Mesendoderm (in vitro differentiated cells): ENCODE measurements at regions not wholly inside any gene's neighbourhood (a gene's known extent, or its start where the extent isn't known, plus 50 kb on each side); places are given as distances from the start of the nearest gene placed in this dataset.

Source experiments
- DNase-seq: peaks from one replicate; pipeline ENCODE4 v3.0.0; 2013
- H2AK5ac ChIP-seq: 2 replicates; pipeline ENCODE4 v1.6.1; 2013; ENCODE audit warnings: low read length, inconsistent platforms
- H2BK120ac ChIP-seq: 2 replicates; pipeline ENCODE4 v1.6.1; 2013; ENCODE audit warnings: low read depth, mild to moderate bottlenecking, low read length, moderate library complexity, mixed read lengths
- H2BK15ac ChIP-seq: replicated peaks from 2 replicates; pipeline ENCODE4 v1.6.1; 2013; ENCODE audit warnings: low read depth, mild to moderate bottlenecking, moderate library complexity
- H2BK5ac ChIP-seq: 2 replicates; pipeline ENCODE4 v1.6.1; 2013; ENCODE audit warnings: low read length, inconsistent platforms
- H3K18ac ChIP-seq: 2 replicates; pipeline ENCODE4 v1.6.1; 2013; ENCODE audit warnings: mild to moderate bottlenecking, low read length, mixed read lengths
- H3K23ac ChIP-seq: one replicate; pipeline ENCODE4 v1.6.1; 2013; ENCODE audit warnings: low read length
- H3K27ac ChIP-seq: 2 replicates; pipeline ENCODE4 v1.5.1; 2013; ENCODE audit warnings: low read depth, mild to moderate bottlenecking, inconsistent platforms, low read length, moderate library complexity
- H3K27me3 ChIP-seq: 2 replicates; pipeline ENCODE4 v1.6.1; 2013; ENCODE audit warnings: low read length, control low read depth, mild to moderate bottlenecking, inconsistent platforms; ENCODE audit not compliant: insufficient read depth, poor library complexity
- H3K36me3 ChIP-seq: 2 replicates; pipeline ENCODE4 v1.6.1; 2013; ENCODE audit warnings: low read length, inconsistent platforms; ENCODE audit not compliant: control insufficient read depth, insufficient read depth
- H3K4ac ChIP-seq: one replicate; pipeline ENCODE4 v1.6.1; 2013; ENCODE audit warnings: low read depth, mild to moderate bottlenecking, low read length, moderate library complexity
- H3K4me1 ChIP-seq: 2 replicates; pipeline ENCODE4 v1.6.1; 2013; ENCODE audit warnings: low read depth, low read length, inconsistent platforms; ENCODE audit not compliant: control insufficient read depth
- H3K4me2 ChIP-seq: 2 replicates; pipeline ENCODE4 v1.6.1; 2013; ENCODE audit warnings: low read length
- H3K4me3 ChIP-seq: 2 replicates; pipeline ENCODE4 v1.5.1; 2013; ENCODE audit warnings: mild to moderate bottlenecking, low read length
- H3K56ac ChIP-seq: one replicate; pipeline ENCODE4 v1.6.1; 2013; ENCODE audit warnings: low read length
- H3K79me1 ChIP-seq: 2 replicates; pipeline ENCODE4 v1.6.1; 2013; ENCODE audit warnings: low read length, inconsistent platforms
- H3K79me2 ChIP-seq: 2 replicates; pipeline ENCODE4 v1.6.1; 2013; ENCODE audit warnings: mild to moderate bottlenecking, low read length; ENCODE audit not compliant: control insufficient read depth, insufficient read depth
- H3K9ac ChIP-seq: 2 replicates; pipeline ENCODE4 v1.6.1; 2013; ENCODE audit warnings: low read length, inconsistent platforms
- H4K5ac ChIP-seq: one replicate; pipeline ENCODE4 v1.6.1; 2013; ENCODE audit warnings: low read length
- H4K8ac ChIP-seq: one replicate; pipeline ENCODE4 v1.6.1; 2013; ENCODE audit warnings: low read depth, mild to moderate bottlenecking, control low read depth, low read length, moderate library complexity
- WGBS: extraction: QIAGEN DNeasy Blood & Tissue Kit; methylation state at CpG from one replicate; pipeline ENCODE4 v1.1.7; 2013; ENCODE audit warnings: low lambda C conversion rate, missing lambda C conversion rate; ENCODE audit not compliant: insufficient coverage; ENCODE audit errors: extremely low coverage; 5-methylcytosine and 5-hydroxymethylcytosine counted together

DNA sequence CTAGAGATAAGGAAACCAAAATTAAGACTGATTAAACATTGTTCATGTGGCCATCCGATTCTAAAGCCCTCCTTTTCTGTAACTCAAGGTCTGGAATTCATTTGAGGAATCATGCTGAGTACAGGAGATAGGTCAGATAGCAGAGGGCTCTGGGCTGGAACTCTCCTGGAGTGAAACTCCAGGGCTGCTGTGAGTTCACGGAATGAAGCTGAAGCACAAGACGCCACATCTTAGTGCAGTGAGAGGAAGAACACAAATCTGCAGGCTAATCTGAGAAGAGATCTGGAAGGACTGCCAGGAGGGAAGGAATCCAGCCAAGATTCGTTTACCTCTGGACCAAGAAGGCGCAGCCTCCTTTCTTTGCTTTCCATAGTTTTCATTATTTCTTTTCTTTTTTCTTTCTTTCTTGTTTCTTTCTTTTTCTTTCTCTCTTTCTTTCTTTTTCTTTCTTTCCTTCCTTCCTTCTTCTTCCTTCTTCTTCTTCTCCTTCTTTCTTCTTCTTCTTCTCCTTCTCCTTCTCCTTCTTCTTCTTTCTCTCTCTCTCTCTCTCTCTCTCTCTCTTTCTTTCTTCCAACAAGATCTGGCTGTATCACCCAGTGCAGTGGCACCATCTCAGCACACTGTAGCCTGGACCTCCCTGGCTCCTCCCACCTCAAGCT lies 74.8 kb upstream of the ATP1B1 start:
- Histone ChIP-seq H3K18ac (no peak overlapping the region), H3K4me3 (no peak overlapping the region), H3K23ac (no peak overlapping the region), H3K27ac (no peak overlapping the region), H3K36me3 (no peaks in the 10 kb centered on the region), H3K27me3 (no peaks in the 10 kb centered on the region), H2AK5ac (no peak overlapping the region), H3K4ac (no peak overlapping the region), H2BK120ac (no peak overlapping the region), H3K79me1 (no peaks in the 10 kb centered on the region), H3K4me2 (no peak overlapping the region), H3K79me2 (no peaks in the 10 kb centered on the region), H3K4me1 (no peaks in the 10 kb centered on the region), H3K9ac (no peak overlapping the region), H4K5ac (no peak overlapping the region), H4K8ac (no peak overlapping the region), H2BK5ac (no peak overlapping the region), H3K56ac (no peak overlapping the region), H2BK15ac (no peak overlapping the region)
- WGBS = no CpG with 5 or more reads among the region's 5 CpGs
- peak; percentile 89 for DNase-seq

- Histone ChIP-seq H3K4me3 (no peak overlapping the region), H3K27me3 (no peaks in the 10 kb centered on the region), H3K79me1 (no peaks in the 10 kb centered on the region), H4K5ac (no peak overlapping the region), H2BK15ac (no peak overlapping the region), H3K4ac (no peak overlapping the region), H2AK5ac (no peak overlapping the region), H3K27ac (no peak overlapping the region), H3K18ac (no peak overlapping the region), H2BK120ac (no peak overlapping the region), H3K56ac (no peak overlapping the region), H2BK5ac (no peak overlapping the region), H3K36me3 (no peaks in the 10 kb centered on the region), H3K4me1 (no peaks in the 10 kb centered on the region), H3K23ac (no peak overlapping the region), H4K8ac (no peak overlapping the region), H3K79me2 (no peaks in the 10 kb centered on the region), H3K4me2 (no peak overlapping the region), H3K9ac (no peak overlapping the region)
- no peak for DNase-seq
- no CpG with 5 or more reads among the region's 4 CpGs for WGBS
These were observed 65.1 kb upstream of the ATP1B1 start for GRCh38 chr1:169041366-169041765.

- Histone ChIP-seq H3K56ac (no peak overlapping the region), H3K4me2 (no peak overlapping the region), H2BK15ac (no peak overlapping the region), H3K79me2 (no peaks in the 10 kb centered on the region), H3K27ac (no peak overlapping the region), H4K5ac (no peak overlapping the region), H4K8ac (no peak overlapping the region), H3K9ac (no peak overlapping the region), H3K79me1 (no peaks in the 10 kb centered on the region), H3K4me3 (no peak overlapping the region), H3K4me1 (no peaks in the 10 kb centered on the region), H3K18ac (no peak overlapping the region), H3K27me3 (no peaks in the 10 kb centered on the region), H3K36me3 (no peaks in the 10 kb centered on the region), H3K23ac (no peak overlapping the region), H2BK5ac (no peak overlapping the region), H2AK5ac (no peak overlapping the region), H2BK120ac (no peak overlapping the region), H3K4ac (no peak overlapping the region)
- no peak for DNase-seq
These were observed 64.1 kb upstream of the ATP1B1 start for GRCh38 chr1:169042377-169042776.

DNA sequence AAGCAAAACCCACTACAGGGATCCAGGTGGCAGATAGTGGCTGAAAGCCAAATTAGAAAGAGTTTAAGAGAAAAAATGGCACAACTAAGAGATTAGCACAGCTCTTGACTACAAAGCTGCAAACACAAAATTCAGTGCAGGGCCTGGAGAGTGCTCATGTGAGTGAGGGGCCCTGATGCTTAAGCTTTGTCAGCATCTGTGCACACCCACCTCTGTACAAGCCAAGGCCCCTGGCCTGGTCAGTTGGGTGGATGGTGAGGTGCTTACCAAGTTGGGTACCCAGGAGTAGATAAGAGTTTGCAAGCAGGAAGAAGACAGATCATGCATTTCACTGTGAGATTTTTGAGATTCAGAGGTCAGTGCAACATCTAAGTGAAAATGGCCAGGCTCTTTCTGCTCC lies 62.7 kb upstream of the ATP1B1 start:
- Histone ChIP-seq H2BK5ac (no peak overlapping the region), H2BK15ac (no peak overlapping the region), H3K27ac (no peak overlapping the region), H3K79me2 (no peaks in the 10 kb centered on the region), H3K36me3 (no peaks in the 10 kb centered on the region), H4K5ac (no peak overlapping the region), H3K9ac (no peak overlapping the region), H3K79me1 (no peaks in the 10 kb centered on the region), H3K4me1 (no peaks in the 10 kb centered on the region), H3K56ac (no peak overlapping the region), H4K8ac (no peak overlapping the region), H3K4ac (no peak overlapping the region), H3K4me3 (no peak overlapping the region), H2AK5ac (no peak overlapping the region), H3K23ac (no peak overlapping the region), H3K4me2 (no peak overlapping the region), H2BK120ac (no peak overlapping the region), H3K27me3 (no peaks in the 10 kb centered on the region), H3K18ac (no peak overlapping the region)
- DNase-seq = no peak

GRCh38 chr1:169044296-169044695 lies 62.2 kb upstream of the ATP1B1 start:
- no peak for DNase-seq
- Histone ChIP-seq H3K9ac (no peak overlapping the region), H2BK15ac (no peak overlapping the region), H3K56ac (no peak overlapping the region), H4K8ac (no peak overlapping the region), H3K4me2 (no peak overlapping the region), H4K5ac (no peak overlapping the region), H3K79me2 (no peaks in the 10 kb centered on the region), H3K79me1 (no peaks in the 10 kb centered on the region), H3K4me3 (no peak overlapping the region), H3K4me1 (no peaks in the 10 kb centered on the region), H3K23ac (no peak overlapping the region), H3K4ac (no peak overlapping the region), H2BK5ac (no peak overlapping the region), H3K36me3 (no peaks in the 10 kb centered on the region), H3K27ac (no peak overlapping the region), H3K18ac (no peak overlapping the region), H2BK120ac (no peak overlapping the region), H2AK5ac (no peak overlapping the region), H3K27me3 (no peaks in the 10 kb centered on the region)
- WGBS = no CpG with 5 or more reads among the region's 3 CpGs

DNA sequence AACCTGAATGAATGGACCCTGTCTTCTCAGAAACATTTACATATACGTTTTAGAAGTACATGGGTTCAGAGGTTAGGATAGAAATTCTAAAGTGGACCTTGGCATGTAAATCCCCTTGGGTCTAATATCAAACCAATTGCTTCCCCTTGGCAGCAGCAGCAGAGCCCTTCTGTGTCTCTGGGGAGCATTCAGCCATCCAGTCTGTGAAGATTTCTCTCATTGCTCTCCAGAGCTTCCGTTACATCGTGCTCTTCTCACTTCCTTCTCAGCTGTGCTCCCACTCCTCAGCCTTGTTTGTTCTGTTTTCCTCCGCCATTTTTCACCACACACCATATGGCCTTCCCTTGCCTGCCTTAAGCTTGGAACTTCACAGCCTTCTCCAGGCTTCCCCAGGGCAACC lies 61.5 kb upstream of the ATP1B1 start:
- H3K79me2 ChIP-seq = no peaks in the 10 kb centered on the region
- DNase-seq = no peak

More for the DNA sequence above, 61.5 kb upstream of the ATP1B1 start:
- Histone ChIP-seq H2BK5ac (no peak overlapping the region), H2BK120ac (no peak overlapping the region), H3K27me3 (no peaks in the 10 kb centered on the region), H3K4ac (no peak overlapping the region), H3K79me1 (no peaks in the 10 kb centered on the region), H3K4me2 (no peak overlapping the region), H3K56ac (no peak overlapping the region), H4K5ac (no peak overlapping the region), H3K27ac (no peak overlapping the region), H3K9ac (no peak overlapping the region), H2BK15ac (no peak overlapping the region), H3K4me1 (no peaks in the 10 kb centered on the region), H3K23ac (no peak overlapping the region), H4K8ac (no peak overlapping the region), H3K18ac (no peak overlapping the region), H2AK5ac (no peak overlapping the region), H3K4me3 (no peak overlapping the region), H3K36me3 (no peaks in the 10 kb centered on the region)
- WGBS = no CpG with 5 or more reads among the region's 4 CpGs
